Activated CD8-positive, alpha-beta T cell treated with anti-CD3 and anti-CD28 coated beads for 36 hours (primary cell): ENCODE measurements at regions not wholly inside any gene's neighbourhood (a gene's known extent, or its start where the extent isn't known, plus 50 kb on each side); places are given as distances from the start of the nearest gene placed in this dataset.

Experiments used
- ATAC-seq: fragments of 200-7000 bp; cut with Tn5 transposase; one replicate; pipeline ENCODE4 v1.10.0; 2021; ENCODE audit warnings: mild to moderate bottlenecking, moderate library complexity
- CTCF ChIA-PET: fragments of 350-600 bp; sonication (Branson Sonifier 250); formaldehyde crosslinking; loops from one replicate; lab custom pipeline; 2021; ENCODE audit warnings: antibody characterized with exemption; lab: Charles Lee
- POLR2A ChIA-PET: fragments of 350-600 bp; sonication (Branson Sonifier 250); formaldehyde crosslinking; loops from one replicate; lab custom pipeline; 2021; ENCODE audit warnings: antibody characterized with exemption; lab: Charles Lee
- DNase-seq: peaks from one replicate; pipeline ENCODE4 v3.0.0-alpha.2; 2020
- H3K27ac Mint-ChIP-seq: one replicate; pipeline ENCODE4 v1.8.0; 2021; ENCODE audit warnings: mild to moderate bottlenecking, mixed read lengths
- H3K27me3 Mint-ChIP-seq: one replicate; pipeline ENCODE4 v1.8.0; 2021; ENCODE audit warnings: mixed read lengths
- H3K36me3 Mint-ChIP-seq: one replicate; pipeline ENCODE4 v1.8.0; 2021; ENCODE audit warnings: low read depth, mixed read lengths
- H3K4me1 Mint-ChIP-seq: one replicate; pipeline ENCODE4 v1.8.0; 2021; ENCODE audit warnings: low read depth, mixed read lengths
- H3K4me3 Mint-ChIP-seq: one replicate; pipeline ENCODE4 v1.8.0; 2021; ENCODE audit warnings: mild to moderate bottlenecking, moderate library complexity, mixed read lengths
- H3K9me3 Mint-ChIP-seq: one replicate; pipeline ENCODE4 v1.8.0; 2021; ENCODE audit warnings: mixed read lengths
- CTCF ChIP-seq: fragments of 200-600 bp; IDR thresholded peaks from one replicate; pipeline ENCODE4 v1.8.0; 2022; ENCODE audit warnings: antibody characterized with exemption, mild to moderate bottlenecking
- intact Hi-C: fragments of 100-400 bp; cut with micrococcal nuclease; formaldehyde crosslinking; loops from one replicate; pipeline ENCODE4 v1.10.0; 2022

DNA sequence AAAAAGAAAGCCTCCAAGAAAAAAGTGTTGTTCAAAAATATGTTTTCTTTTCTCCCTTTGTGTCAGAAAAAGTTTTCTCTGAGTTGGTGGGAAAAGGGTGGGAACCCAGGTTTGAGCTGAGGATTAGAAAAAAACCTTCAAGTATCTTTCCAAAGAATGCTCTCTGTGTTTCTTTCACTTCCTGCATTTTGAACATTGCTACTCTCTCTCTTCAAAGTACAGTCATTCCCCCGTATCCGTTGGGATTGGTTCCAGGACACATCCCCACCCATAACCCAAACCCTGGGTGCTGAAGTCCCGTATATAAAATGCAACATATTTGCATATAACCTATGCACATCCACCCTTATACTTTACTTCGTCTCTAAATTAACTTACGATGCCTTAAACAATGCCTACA, 139.6 kb downstream of the TMCO5A start:
- no peaks in the 10 kb centered on the region for H3K9me3 Mint-ChIP-seq
- H3K4me1 Mint-ChIP-seq: peaks cover 32% of the 10 kb centered on the region
- ChIA-PET CTCF (interaction anchor here (1.4 kb wide), 1 partner anchor 11 kb away, joined by 3 read pairs; no protein-coding TSS in a partner anchor), POLR2A (no interaction called here)
- no peak for TF ChIP-seq CTCF
- DNase-seq: no peak
- peaks cover 55% of the 10 kb centered on the region for H3K27me3 Mint-ChIP-seq
- no peak overlapping the region for H3K27ac Mint-ChIP-seq
- no peak overlapping the region for H3K4me3 Mint-ChIP-seq
- no peak for ATAC-seq
- no peaks in the 10 kb centered on the region for H3K36me3 Mint-ChIP-seq
- intact Hi-C loops: no loop called here

DNA sequence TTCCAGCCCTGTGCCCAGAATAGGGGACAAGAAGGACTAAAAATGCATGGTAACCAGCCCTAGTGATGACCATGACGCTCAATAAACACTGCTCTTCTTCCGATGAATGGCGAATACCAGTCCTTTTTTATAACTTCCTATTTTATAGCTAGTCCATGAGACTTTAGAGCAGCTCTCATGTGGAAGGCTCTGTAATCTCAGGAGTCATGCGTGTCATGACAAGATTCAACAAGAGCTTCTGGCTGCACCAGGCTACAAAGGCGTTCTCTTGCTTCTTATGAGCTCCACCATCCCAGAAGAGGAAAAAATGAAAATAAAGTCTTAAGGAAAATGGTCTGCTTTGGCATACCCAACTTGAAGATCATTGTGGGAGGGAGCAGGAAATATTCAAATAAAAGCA, 141.0 kb downstream of the TMCO5A start:
- Mint-ChIP-seq H3K4me1 (peaks cover 26% of the 10 kb centered on the region), H3K27me3 (peaks cover 49% of the 10 kb centered on the region), H3K9me3 (no peaks in the 10 kb centered on the region), H3K4me3 (no peak overlapping the region), H3K36me3 (no peaks in the 10 kb centered on the region), H3K27ac (no peak overlapping the region)
- ATAC-seq (no peak), DNase-seq (no peak)
- TF ChIP-seq CTCF: no peak
- intact Hi-C loops: no loop called here
- POLR2A ChIA-PET: no interaction called here
- CTCF ChIA-PET: interaction anchor here (1.7 kb wide), 1 partner anchor 9 kb away, joined by 4 read pairs; no protein-coding TSS in a partner anchor

DNA sequence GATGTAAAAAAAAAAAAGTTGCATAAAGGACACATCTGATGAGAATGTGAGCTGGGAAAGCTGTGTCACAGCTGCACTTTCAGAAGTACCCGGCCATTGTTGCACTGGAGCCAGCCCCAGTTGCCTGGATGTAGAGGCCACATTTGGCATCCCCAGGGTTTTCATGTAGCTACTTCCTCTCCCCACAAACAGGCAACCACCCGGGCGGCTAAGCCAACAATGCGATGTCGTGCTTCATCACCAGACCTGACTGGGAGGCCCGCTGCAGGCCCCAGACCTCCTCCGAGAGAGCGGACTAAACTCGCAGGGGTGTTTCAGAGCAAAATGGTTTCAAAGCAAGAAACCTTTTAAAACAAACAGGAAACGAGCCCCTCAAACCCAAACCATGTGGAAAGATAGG, 142.3 kb downstream of the TMCO5A start:
- Mint-ChIP-seq H3K36me3 (no peaks in the 10 kb centered on the region), H3K27me3 (peaks cover 40% of the 10 kb centered on the region), H3K27ac (no peak overlapping the region), H3K4me1 (peaks cover 13% of the 10 kb centered on the region), H3K9me3 (no peaks in the 10 kb centered on the region), H3K4me3 (no peak overlapping the region)
- intact Hi-C loops: no loop called here
- TF ChIP-seq CTCF: no peak
- ChIA-PET CTCF (no interaction called here), POLR2A (no interaction called here)
- no peak for DNase-seq
- ATAC-seq: no peak

DNA sequence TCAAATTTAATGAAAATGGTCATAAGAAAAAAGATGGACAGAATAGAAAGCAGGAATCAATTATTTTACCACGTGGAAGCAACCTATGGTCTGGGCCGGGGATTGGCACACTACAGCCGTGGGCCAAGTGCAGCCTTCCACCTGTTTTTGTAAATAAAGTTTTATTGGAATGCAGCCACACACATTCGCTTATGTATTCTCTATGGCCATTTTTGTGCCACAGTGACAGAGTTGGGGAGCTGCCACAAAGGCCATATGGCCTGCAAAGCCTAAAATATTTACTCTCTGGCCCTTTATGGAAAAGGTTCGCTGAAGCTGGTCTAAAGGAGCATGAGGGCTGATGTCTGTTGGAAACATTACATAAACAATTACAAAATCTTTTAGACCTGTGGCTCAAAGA, 144.8 kb downstream of the TMCO5A start:
- intact Hi-C loops: no loop called here
- H3K4me1 Mint-ChIP-seq: peaks cover 3% of the 10 kb centered on the region
- no peak overlapping the region for H3K4me3 Mint-ChIP-seq
- H3K36me3 Mint-ChIP-seq: no peaks in the 10 kb centered on the region
- no peak overlapping the region for H3K27ac Mint-ChIP-seq
- DNase-seq (no peak), ATAC-seq (no peak)
- H3K9me3 Mint-ChIP-seq: no peaks in the 10 kb centered on the region
- ChIA-PET POLR2A (no interaction called here), CTCF (no interaction called here)
- peaks cover 20% of the 10 kb centered on the region for H3K27me3 Mint-ChIP-seq
- TF ChIP-seq CTCF: no peak

- CTCF ChIA-PET: no interaction called here
Measured at GRCh38 chr15:38080651-38081275, 146.3 kb downstream of the TMCO5A start.

More at GRCh38 chr15:38080651-38081275, 146.3 kb downstream of the TMCO5A start:
- no peaks in the 10 kb centered on the region for H3K9me3 Mint-ChIP-seq
- POLR2A ChIA-PET: no interaction called here
- H3K4me3 Mint-ChIP-seq: no peak overlapping the region
- H3K27me3 Mint-ChIP-seq: peaks cover 17% of the 10 kb centered on the region
- H3K36me3 Mint-ChIP-seq: no peaks in the 10 kb centered on the region
- no peak overlapping the region for H3K27ac Mint-ChIP-seq
- peaks cover 10% of the 10 kb centered on the region for H3K4me1 Mint-ChIP-seq
- DNase-seq: no peak
- intact Hi-C loops: no loop called here
- no peak for ATAC-seq
- no peak for TF ChIP-seq CTCF
